ENCODE measurements at regions not wholly inside any gene's neighbourhood (a gene's known extent, or its start where the extent isn't known, plus 50 kb on each side); places are given as distances from the start of the nearest gene placed in this dataset.
"Not testable (repeated sequence)": the region's sequence is repeated elsewhere in the genome, so short reads cannot be mapped to it uniquely, and the experiment has no call there.

GRCh38 chr3:22414239-22414638, 663.2 kb upstream of the ZNF385D start:
- no peak for DNase-seq

- not testable (repeated sequence) for DNase-seq
Measured at GRCh38 chr3:22416838-22417446, 665.9 kb upstream of the ZNF385D start.

GRCh38 chr3:22419261-22419660, 668.3 kb upstream of the ZNF385D start:
- DNase-seq = no peak

GRCh38 chr3:22421589-22421988, 670.6 kb upstream of the ZNF385D start:
- no peak for DNase-seq

- no peak for DNase-seq
Measured at GRCh38 chr3:22431334-22431733, 680.3 kb upstream of the ZNF385D start.

- no peak for DNase-seq
Measured at GRCh38 chr3:22439626-22440025, 688.6 kb upstream of the ZNF385D start.

GRCh38 chr3:22441711-22442110, 690.7 kb upstream of the ZNF385D start:
- no peak for DNase-seq

GRCh38 chr3:22443571-22444233, 692.7 kb upstream of the ZNF385D start:
- DNase-seq = no peak

GRCh38 chr3:22445336-22445735, 694.3 kb upstream of the ZNF385D start:
- not testable (repeated sequence) for DNase-seq

GRCh38 chr3:22450786-22451400, 699.9 kb upstream of the ZNF385D start:
- DNase-seq = no peak

- DNase-seq = no peak
Measured at GRCh38 chr3:22451501-22451900, 700.5 kb upstream of the ZNF385D start.

GRCh38 chr3:22453906-22454535, 703.0 kb upstream of the ZNF385D start:
- no peak for DNase-seq

- DNase-seq = no peak
Measured at GRCh38 chr3:22469995-22470394, 719.0 kb upstream of the ZNF385D start.

- no peak for DNase-seq
Measured at GRCh38 chr3:22471557-22471956, 720.5 kb upstream of the ZNF385D start.

GRCh38 chr3:22474706-22475445, 723.9 kb upstream of the ZNF385D start:
- DNase-seq = no peak

- DNase-seq = no peak
Measured at GRCh38 chr3:22475665-22476240, 724.7 kb upstream of the ZNF385D start.

- no peak for DNase-seq
Measured at GRCh38 chr3:22476976-22477375, 726.0 kb upstream of the ZNF385D start.

- DNase-seq = no peak
Measured at GRCh38 chr3:22485954-22486353, 717.2 kb upstream of the UBE2E2 start.

GRCh38 chr3:22490747-22491146, 712.4 kb upstream of the UBE2E2 start:
- DNase-seq = no peak

GRCh38 chr3:22491344-22491743, 711.8 kb upstream of the UBE2E2 start:
- no peak for DNase-seq

GRCh38 chr3:22492342-22492741, 710.8 kb upstream of the UBE2E2 start:
- DNase-seq = no peak

GRCh38 chr3:22495241-22495640, 707.9 kb upstream of the UBE2E2 start:
- no peak for DNase-seq

- no peak for DNase-seq
Measured at GRCh38 chr3:22495791-22496190, 707.3 kb upstream of the UBE2E2 start.
